ENCODE measurements at regions not wholly inside any gene's neighbourhood (a gene's known extent, or its start where the extent isn't known, plus 50 kb on each side); places are given as distances from the start of the nearest gene placed in this dataset.

- no peak for TF ChIP-seq GATA2 (IDR thresholded peaks at IDR 0.05; ENCODE audit: low read depth, low read length)
- no peak for TF ChIP-seq GATA3 (IDR thresholded peaks at IDR 0.05; ENCODE audit: low read depth, low read length)
These were observed 104.8 kb downstream of the KIF26A start for GRCh38 chr14:104243200-104243599.
